Endothelial cell of umbilical vein (primary cell): ENCODE measurements at regions not wholly inside any gene's neighbourhood (a gene's known extent, or its start where the extent isn't known, plus 50 kb on each side); places are given as distances from the start of the nearest gene placed in this dataset.

Experiments
- BruUV-seq: library from RNA; stranded (reverse); fragments of 400-500 nt; replicated peaks from 2 replicates; lab custom pipeline; 2021; lab: Mats Ljungman, UMichigan
- CTCF ChIA-PET: fragments of 300-600, 350-600 bp; sonication (Branson Sonifier 250); formaldehyde crosslinking; loops from one replicate; lab custom pipeline; 2021; ENCODE audit warnings: antibody characterized with exemption, inconsistent platforms; lab: Charles Lee
- POLR2A ChIA-PET: fragments of 300-600, 350-600 bp; sonication (Branson Sonifier 250); formaldehyde crosslinking; loops from one replicate; lab custom pipeline; 2021; ENCODE audit warnings: antibody characterized with exemption, inconsistent platforms; lab: Charles Lee
- DNase-seq: peaks from one replicate; pipeline ENCODE4 v3.0.0-alpha.2; 2011; ENCODE audit warnings: low read depth, low spot score
- FAIRE-seq: peaks from 2 replicates; lab custom pipeline; 2011; peaks lifted over from hg19 to GRCh38; lab: Jason Lieb, UNC
- H2AFZ ChIP-seq: 2 replicates; pipeline ENCODE4 v1.6.0; 2012; ENCODE audit warnings: low read depth, low read length, control low read depth, inconsistent platforms
- H3K27ac ChIP-seq: 2 replicates; pipeline ENCODE4 v1.5.1; 2011; ENCODE audit warnings: low read depth, mild to moderate bottlenecking, control low read depth, low read length, moderate library complexity; ENCODE audit not compliant: insufficient read depth
- H3K27me3 ChIP-seq, 2 experiments: 2 replicates each; pipeline versions ENCODE4 v1.6.0 to v1.6.1; 2011; ENCODE audit warnings: low read length in 2 of 2, mixed read lengths in 1 of 2; ENCODE audit not compliant: control insufficient read depth in 2 of 2, insufficient read depth in 2 of 2
- H3K36me3 ChIP-seq, 2 experiments: 2 replicates in 1 of 2; 3 replicates in 1 of 2; pipeline ENCODE4 v1.5.1; 2011; ENCODE audit warnings: low read length in 2 of 2, mild to moderate bottlenecking in 1 of 2, moderate library complexity in 1 of 2; ENCODE audit not compliant: control insufficient read depth in 2 of 2, insufficient read depth in 2 of 2; ENCODE audit errors: extremely low read depth in 1 of 2
- H3K4me1 ChIP-seq: 3 replicates; pipeline ENCODE4 v1.5.1; 2011; ENCODE audit warnings: mild to moderate bottlenecking, low read length; ENCODE audit not compliant: control insufficient read depth, insufficient read depth; ENCODE audit errors: extremely low read depth
- H3K4me2 ChIP-seq: 2 replicates; pipeline ENCODE4 v1.6.1; 2011; ENCODE audit warnings: low read length, control low read depth, mixed read lengths; ENCODE audit not compliant: insufficient read depth
- H3K4me3 ChIP-seq, 3 experiments: fragments of 200-600 bp in 1 of 3; sonication (generic), shearing (Covaris generic) in 1 of 3; replicated peaks in 1 of 3; 2 replicates each; pipeline ENCODE4 v1.5.1; 2011 to 2016; ENCODE audit warnings: control low read depth in 3 of 3, low read length in 3 of 3, mild to moderate bottlenecking in 2 of 3, inconsistent platforms in 1 of 3, low read depth in 1 of 3, moderate library complexity in 1 of 3; ENCODE audit not compliant: insufficient read depth in 1 of 3
- H3K79me2 ChIP-seq: 2 replicates; pipeline ENCODE4 v1.6.0; 2012; ENCODE audit warnings: low read length, inconsistent platforms; ENCODE audit not compliant: control insufficient read depth, insufficient read depth
- H3K9ac ChIP-seq: replicated peaks from 2 replicates; pipeline ENCODE3; 2011; ENCODE audit warnings: low read length, control low read depth; ENCODE audit not compliant: insufficient read depth; ENCODE audit errors: extremely low read depth
- H3K9me1 ChIP-seq: replicated peaks from 3 replicates; pipeline ENCODE4 v1.6.0; 2011; ENCODE audit warnings: mild to moderate bottlenecking, low read length; ENCODE audit not compliant: control insufficient read depth, insufficient read depth; ENCODE audit errors: extremely low read depth
- H3K9me3 ChIP-seq: replicated peaks from 2 replicates; pipeline ENCODE4 v1.5.1; 2012; ENCODE audit warnings: low read length, inconsistent platforms; ENCODE audit not compliant: control insufficient read depth, insufficient read depth
- H4K20me1 ChIP-seq: replicated peaks from 2 replicates; pipeline ENCODE3; 2011; ENCODE audit warnings: mild to moderate bottlenecking, low read length; ENCODE audit not compliant: control insufficient read depth, insufficient read depth; ENCODE audit errors: extremely low read depth
- FOS ChIP-seq: IDR thresholded peaks from 2 replicates; pipeline ENCODE4 v1.6.1; 2011; ENCODE audit warnings: mild to moderate bottlenecking, low read length, moderate library complexity, borderline replicate concordance; ENCODE audit not compliant: insufficient read depth
- JUN ChIP-seq: IDR thresholded peaks from 2 replicates; pipeline ENCODE4 v1.6.1; 2011; ENCODE audit warnings: borderline replicate concordance, low read depth; ENCODE audit not compliant: insufficient read length, insufficient read depth
- POLR2A ChIP-seq: IDR thresholded peaks from 2 replicates; pipeline ENCODE4 v1.6.1; 2012; ENCODE audit warnings: low read depth, mild to moderate bottlenecking, control low read depth, low read length
- POLR2AphosphoS5 ChIP-seq: IDR thresholded peaks from 2 replicates; pipeline ENCODE4 v1.6.1; 2012; ENCODE audit warnings: low read depth, mild to moderate bottlenecking, control low read depth, low read length, moderate library complexity; ENCODE audit not compliant: insufficient read depth
- dilution Hi-C: fragments of 300-500 bp; cut with MboI; formaldehyde crosslinking; loops from one replicate; pipeline ENCODE4 v1.15.0; 2019; ENCODE audit warnings: low sequenced_read_pairs; ENCODE audit not compliant: extremely low pct_ligation_motif_present
- intact Hi-C: fragments of 100-400 bp; cut with micrococcal nuclease; formaldehyde crosslinking; loops from one replicate; pipeline ENCODE4 v1.10.0; 2022
- TF ChIP-seq, protein P1 (sequence below), 2 donors: IDR thresholded peaks; 1 replicate in 1 of 2; 2 replicates in 1 of 2; pipeline ENCODE4 v1.5.1; 2011; ENCODE audit warnings: low read length in 2 of 2, mild to moderate bottlenecking in 2 of 2, moderate library complexity in 2 of 2, control low read depth in 1 of 2, inconsistent platforms in 1 of 2, low read depth in 1 of 2; ENCODE audit not compliant: insufficient read depth in 1 of 2; ENCODE audit errors: extremely low read depth in 1 of 2

DNA sequence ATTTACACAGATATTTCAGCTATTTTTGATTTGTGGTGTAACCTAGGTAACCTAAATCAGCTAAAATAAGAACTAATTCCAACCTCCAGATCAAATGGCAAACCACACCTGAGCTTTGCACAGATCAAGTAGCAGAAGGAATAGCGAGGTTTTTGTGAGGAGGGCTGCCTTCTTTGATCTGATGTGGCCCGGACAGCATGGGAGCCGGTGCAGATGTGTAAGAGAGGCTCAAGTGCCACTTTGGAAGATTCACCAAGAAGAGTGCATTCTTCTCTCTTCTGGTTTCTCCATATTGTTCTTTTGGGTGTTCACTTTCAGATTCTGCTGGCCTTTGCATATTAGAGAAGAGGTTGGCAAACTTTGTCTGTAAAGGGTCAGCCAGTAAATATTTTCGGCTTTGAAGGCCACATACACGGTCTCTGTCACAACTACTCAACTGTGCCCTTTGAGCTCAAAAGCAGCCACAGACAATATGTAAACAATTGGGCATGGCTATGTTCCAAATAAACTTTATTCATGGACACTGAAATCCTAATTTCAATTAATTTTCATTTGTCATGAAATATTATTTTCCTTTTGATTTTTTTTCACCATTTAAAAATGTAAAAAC, 78.9 kb upstream of the FAM9C start:
- TF ChIP-seq, protein P1, sequence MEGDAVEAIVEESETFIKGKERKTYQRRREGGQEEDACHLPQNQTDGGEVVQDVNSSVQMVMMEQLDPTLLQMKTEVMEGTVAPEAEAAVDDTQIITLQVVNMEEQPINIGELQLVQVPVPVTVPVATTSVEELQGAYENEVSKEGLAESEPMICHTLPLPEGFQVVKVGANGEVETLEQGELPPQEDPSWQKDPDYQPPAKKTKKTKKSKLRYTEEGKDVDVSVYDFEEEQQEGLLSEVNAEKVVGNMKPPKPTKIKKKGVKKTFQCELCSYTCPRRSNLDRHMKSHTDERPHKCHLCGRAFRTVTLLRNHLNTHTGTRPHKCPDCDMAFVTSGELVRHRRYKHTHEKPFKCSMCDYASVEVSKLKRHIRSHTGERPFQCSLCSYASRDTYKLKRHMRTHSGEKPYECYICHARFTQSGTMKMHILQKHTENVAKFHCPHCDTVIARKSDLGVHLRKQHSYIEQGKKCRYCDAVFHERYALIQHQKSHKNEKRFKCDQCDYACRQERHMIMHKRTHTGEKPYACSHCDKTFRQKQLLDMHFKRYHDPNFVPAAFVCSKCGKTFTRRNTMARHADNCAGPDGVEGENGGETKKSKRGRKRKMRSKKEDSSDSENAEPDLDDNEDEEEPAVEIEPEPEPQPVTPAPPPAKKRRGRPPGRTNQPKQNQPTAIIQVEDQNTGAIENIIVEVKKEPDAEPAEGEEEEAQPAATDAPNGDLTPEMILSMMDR (IDR thresholded peaks at IDR 0.05; ENCODE audit: extremely low read depth in 1 of 2, insufficient read depth in 1 of 2, low read depth in 1 of 2, low read length in 2 of 2) = no peak
- TF ChIP-seq JUN (no peak), FOS (no peak), POLR2AphosphoS5 (no peak), POLR2A (no peak)
- FAIRE-seq (no peak), DNase-seq (no peak)
- Histone ChIP-seq H3K4me1 (peaks cover 60% of the 10 kb centered on the region), H3K4me3 (no peak overlapping the region), H3K27me3 (no peaks in the 10 kb centered on the region), H3K4me2 (peak overlapping the region; percentile 48), H3K79me2 (no peaks in the 10 kb centered on the region), H3K27ac (peak overlapping the region; percentile 91), H4K20me1 (no peaks in the 10 kb centered on the region), H2AFZ (peak overlapping the region; percentile 24), H3K9me3 (no peaks in the 10 kb centered on the region), H3K9me1 (no peaks in the 10 kb centered on the region), H3K36me3 (no peaks in the 10 kb centered on the region), H3K9ac (peak overlapping the region; percentile 74)
- TSS peak; percentile 27 for BruUV-seq
- POLR2A ChIA-PET = interaction anchor here (0.7 to 2.0 kb wide), 2 partner anchors 21 to 144 kb away, joined by 3 to 16 read pairs; no protein-coding TSS in a partner anchor
- dilution Hi-C loops (no loop called here), intact Hi-C loops (loop anchor here (1.0 to 2.0 kb wide), 2 partner anchors 25 to 145 kb away; no protein-coding TSS in a partner anchor)
- CTCF ChIA-PET = interaction anchor here (0.7 to 1.4 kb wide), 10 partner anchors 10 to 523 kb away, joined by 3 to 9 read pairs (median 4); no protein-coding TSS in a partner anchor
